ENCODE measurements at regions not wholly inside any gene's neighbourhood (a gene's known extent, or its start where the extent isn't known, plus 50 kb on each side); places are given as distances from the start of the nearest gene placed in this dataset.

- no peaks in the 10 kb centered on the region for H3K36me3 Mint-ChIP-seq (ENCODE audit: low read depth)
- H3K27me3 Mint-ChIP-seq: peaks cover 9% of the 10 kb centered on the region
- H3K4me3 Mint-ChIP-seq: no peak overlapping the region
- no peaks in the 10 kb centered on the region for H3K9me3 Mint-ChIP-seq
- H3K4me1 Mint-ChIP-seq: no peaks in the 10 kb centered on the region
- no peak overlapping the region for H3K27ac Mint-ChIP-seq
- no peak for ATAC-seq (replicated peaks)
Measured at GRCh38 chr12:62130402-62130801, 129.8 kb upstream of the USP15 start.

DNA sequence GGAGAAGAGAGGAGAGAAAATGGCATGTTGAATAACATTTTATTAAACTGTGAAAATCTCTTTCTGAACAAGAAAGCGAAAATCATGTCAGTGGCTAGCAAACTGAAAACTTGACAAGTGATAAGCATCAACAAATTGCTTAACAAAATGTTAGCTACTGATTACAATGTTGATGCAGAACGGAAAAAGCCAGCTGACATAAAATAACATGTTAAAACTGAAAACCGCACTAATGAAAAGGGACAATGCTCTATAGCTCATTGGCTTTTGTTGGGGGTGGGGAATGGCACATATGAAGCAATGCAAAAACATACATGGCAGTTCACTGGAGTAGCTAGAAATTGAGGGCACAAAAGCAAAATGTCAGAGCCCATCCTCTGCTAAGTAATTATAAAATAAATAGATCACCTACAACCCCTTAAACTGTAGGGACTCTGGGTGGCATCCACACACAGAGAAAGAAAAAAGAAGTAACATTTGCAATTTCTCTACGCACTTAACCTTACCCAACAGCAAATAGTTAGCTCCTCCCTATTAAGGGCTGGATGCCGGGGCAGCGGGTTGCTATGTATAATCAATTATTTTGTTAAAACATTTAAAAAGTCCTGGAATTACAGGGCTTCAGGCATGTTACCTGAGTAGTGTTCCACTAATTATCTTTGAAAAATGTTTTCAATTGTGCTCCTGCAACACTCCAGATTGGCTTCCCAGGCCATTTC, 129.2 kb upstream of the USP15 start:
- Mint-ChIP-seq H3K27ac (no peak overlapping the region), H3K4me1 (no peaks in the 10 kb centered on the region), H3K36me3 (ENCODE audit: low read depth) (no peaks in the 10 kb centered on the region), H3K9me3 (no peaks in the 10 kb centered on the region), H3K27me3 (peaks cover 6% of the 10 kb centered on the region), H3K4me3 (no peak overlapping the region)
- ATAC-seq (replicated peaks): no peak

DNA sequence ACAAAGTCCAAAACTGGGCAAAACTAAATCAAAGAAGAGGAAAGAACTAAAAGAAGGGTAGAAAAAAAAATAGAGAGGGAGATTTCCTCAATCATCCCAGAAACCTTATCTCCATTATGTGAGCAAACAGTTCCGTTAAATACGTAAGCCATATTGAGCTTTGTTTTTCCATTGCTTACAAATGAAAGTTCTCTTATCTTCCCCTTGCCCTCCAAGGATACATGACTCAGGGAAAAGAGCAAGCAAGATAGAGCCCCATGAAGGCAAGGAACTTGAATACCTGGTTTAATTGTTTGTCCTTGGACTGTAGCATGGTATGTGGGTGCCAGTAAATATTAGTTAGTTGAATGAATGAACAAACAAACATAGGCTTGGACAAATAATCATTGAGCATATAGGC, 126.8 kb upstream of the USP15 start:
- Mint-ChIP-seq H3K9me3 (no peaks in the 10 kb centered on the region), H3K36me3 (ENCODE audit: low read depth) (no peaks in the 10 kb centered on the region), H3K4me1 (no peaks in the 10 kb centered on the region), H3K4me3 (no peak overlapping the region), H3K27me3 (peaks cover 2% of the 10 kb centered on the region), H3K27ac (no peak overlapping the region)
- no peak for ATAC-seq (replicated peaks)

DNA sequence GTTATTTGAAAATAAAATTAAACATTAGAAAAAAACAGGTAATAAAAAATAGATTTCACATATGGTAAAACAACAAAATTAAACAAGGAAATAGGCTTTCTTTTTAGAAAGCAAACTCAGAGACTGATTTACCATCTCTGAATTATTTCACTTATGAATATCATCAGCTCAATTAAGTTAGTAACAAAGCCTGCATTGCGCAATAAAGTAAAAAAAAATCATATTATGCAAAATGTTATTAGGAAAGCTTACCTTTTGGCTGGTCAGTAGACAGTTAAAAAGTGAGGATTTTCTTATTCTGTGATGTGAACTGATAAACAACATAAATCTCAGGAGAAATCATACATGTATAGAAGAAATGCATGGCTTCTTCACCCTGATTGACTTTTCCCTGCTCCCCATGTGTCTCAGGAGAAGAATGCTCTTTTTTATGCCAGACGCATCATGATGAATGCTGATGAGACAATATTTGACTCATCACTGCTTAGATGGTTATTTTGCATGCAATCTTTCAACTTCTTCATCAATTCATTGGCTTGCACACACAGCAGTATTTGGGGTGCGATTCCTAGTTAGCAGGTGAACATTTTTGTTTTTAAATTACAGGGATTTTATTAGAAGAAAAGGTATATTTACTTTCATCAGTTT, 124.5 kb upstream of the USP15 start:
- Mint-ChIP-seq H3K27me3 (no peaks in the 10 kb centered on the region), H3K36me3 (ENCODE audit: low read depth) (no peaks in the 10 kb centered on the region), H3K4me1 (no peaks in the 10 kb centered on the region), H3K4me3 (no peak overlapping the region), H3K9me3 (no peaks in the 10 kb centered on the region), H3K27ac (no peak overlapping the region)
- no peak for ATAC-seq (replicated peaks)

- Mint-ChIP-seq H3K36me3 (ENCODE audit: low read depth) (no peaks in the 10 kb centered on the region), H3K27ac (no peak overlapping the region), H3K9me3 (no peaks in the 10 kb centered on the region), H3K4me3 (no peak overlapping the region), H3K4me1 (no peaks in the 10 kb centered on the region), H3K27me3 (no peaks in the 10 kb centered on the region)
- no peak for ATAC-seq (replicated peaks)
Measured at GRCh38 chr12:62136496-62136895, 123.7 kb upstream of the USP15 start.

DNA sequence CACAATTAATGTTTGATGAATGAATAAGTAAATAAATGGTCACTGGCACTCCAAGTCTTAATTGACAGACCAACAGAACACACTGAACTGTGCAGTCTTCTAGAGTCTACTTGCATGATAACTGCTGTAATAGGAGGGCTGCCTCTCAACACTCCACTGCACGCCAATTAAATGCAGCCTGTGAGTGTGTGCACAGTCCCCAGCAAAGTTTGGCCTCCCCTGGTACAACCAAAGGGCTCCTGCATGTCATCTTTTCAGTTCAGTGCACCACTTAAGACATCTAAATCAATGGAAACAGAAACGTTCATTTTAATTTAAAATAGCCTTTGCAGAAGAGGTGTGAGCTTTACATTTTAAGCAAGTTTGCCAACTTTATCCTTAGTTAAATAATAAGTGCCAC, 121.7 kb upstream of the USP15 start:
- no peak for ATAC-seq (replicated peaks)
- Mint-ChIP-seq H3K9me3 (no peaks in the 10 kb centered on the region), H3K27me3 (no peaks in the 10 kb centered on the region), H3K4me1 (no peaks in the 10 kb centered on the region), H3K4me3 (no peak overlapping the region), H3K36me3 (ENCODE audit: low read depth) (no peaks in the 10 kb centered on the region), H3K27ac (no peak overlapping the region)

DNA sequence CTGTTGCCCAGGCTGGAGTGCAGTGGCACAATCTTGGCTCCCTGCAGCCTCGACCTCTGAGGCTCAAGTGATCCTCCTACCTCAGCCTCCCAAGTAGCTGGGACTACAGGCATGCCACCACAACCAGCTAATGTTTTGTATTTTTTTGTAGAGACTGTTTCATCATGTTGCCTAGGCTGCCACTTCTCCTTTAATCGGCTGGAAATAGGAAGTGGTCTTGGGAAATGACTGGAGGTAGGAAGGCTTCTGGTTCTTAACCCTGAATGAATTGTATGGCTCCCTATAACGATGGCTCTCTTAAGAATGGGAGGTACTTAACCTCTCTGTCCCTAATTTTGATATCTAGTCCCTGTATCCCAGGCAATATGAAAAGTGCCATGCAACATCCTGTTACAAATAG, 113.9 kb upstream of the USP15 start:
- Mint-ChIP-seq H3K27me3 (peaks cover 5% of the 10 kb centered on the region), H3K27ac (no peak overlapping the region), H3K9me3 (no peaks in the 10 kb centered on the region), H3K4me3 (no peak overlapping the region), H3K4me1 (no peaks in the 10 kb centered on the region), H3K36me3 (ENCODE audit: low read depth) (no peaks in the 10 kb centered on the region)
- no peak for ATAC-seq (replicated peaks)

- Mint-ChIP-seq H3K27me3 (peaks cover 8% of the 10 kb centered on the region), H3K36me3 (ENCODE audit: low read depth) (no peaks in the 10 kb centered on the region), H3K27ac (no peak overlapping the region), H3K9me3 (no peaks in the 10 kb centered on the region), H3K4me3 (no peak overlapping the region), H3K4me1 (no peaks in the 10 kb centered on the region)
- no peak for ATAC-seq (replicated peaks)
Measured at GRCh38 chr12:62158013-62158412, 102.2 kb upstream of the USP15 start.

- Mint-ChIP-seq H3K27ac (no peak overlapping the region), H3K4me3 (no peak overlapping the region), H3K27me3 (peaks cover 8% of the 10 kb centered on the region), H3K36me3 (ENCODE audit: low read depth) (no peaks in the 10 kb centered on the region), H3K9me3 (no peaks in the 10 kb centered on the region), H3K4me1 (no peaks in the 10 kb centered on the region)
- no peak for ATAC-seq (replicated peaks)
Measured at GRCh38 chr12:62158461-62159360, 101.5 kb upstream of the USP15 start.

- Mint-ChIP-seq H3K27me3 (peaks cover 22% of the 10 kb centered on the region), H3K4me1 (no peaks in the 10 kb centered on the region), H3K36me3 (ENCODE audit: low read depth) (no peaks in the 10 kb centered on the region), H3K27ac (no peak overlapping the region), H3K9me3 (no peaks in the 10 kb centered on the region), H3K4me3 (no peak overlapping the region)
- no peak for ATAC-seq (replicated peaks)
Measured at GRCh38 chr12:62162214-62162613, 98.0 kb upstream of the USP15 start.

GRCh38 chr12:62163368-62163767, 96.8 kb upstream of the USP15 start:
- H3K36me3 Mint-ChIP-seq (ENCODE audit: low read depth): no peaks in the 10 kb centered on the region
- peaks cover 22% of the 10 kb centered on the region for H3K27me3 Mint-ChIP-seq
- ATAC-seq (replicated peaks): no peak
- no peak overlapping the region for H3K27ac Mint-ChIP-seq
- no peaks in the 10 kb centered on the region for H3K4me1 Mint-ChIP-seq
- H3K4me3 Mint-ChIP-seq: no peak overlapping the region
- no peaks in the 10 kb centered on the region for H3K9me3 Mint-ChIP-seq

DNA sequence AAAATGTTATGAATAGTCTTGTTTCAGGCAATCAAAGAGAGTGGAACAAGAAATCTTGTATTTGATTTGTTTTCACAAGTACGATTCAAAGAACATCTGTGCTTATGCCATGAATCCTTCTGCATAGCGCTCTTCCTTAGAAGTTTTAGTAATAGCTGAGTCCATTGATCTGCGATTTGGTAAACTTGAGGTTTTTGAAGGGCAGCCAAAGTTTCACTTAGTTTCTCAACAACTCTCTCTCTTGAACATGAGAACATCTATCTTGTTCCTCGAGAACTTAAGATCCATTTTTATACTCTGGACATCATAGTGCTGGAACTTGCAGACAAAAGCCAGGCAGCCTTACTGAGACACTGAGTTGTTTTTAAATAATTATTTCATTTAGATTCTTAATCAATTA, 96.2 kb upstream of the USP15 start:
- H3K36me3 Mint-ChIP-seq (ENCODE audit: low read depth): no peaks in the 10 kb centered on the region
- H3K27me3 Mint-ChIP-seq: peaks cover 22% of the 10 kb centered on the region
- no peaks in the 10 kb centered on the region for H3K4me1 Mint-ChIP-seq
- H3K27ac Mint-ChIP-seq: no peak overlapping the region
- no peak for ATAC-seq (replicated peaks)
- H3K4me3 Mint-ChIP-seq: no peak overlapping the region
- H3K9me3 Mint-ChIP-seq: no peaks in the 10 kb centered on the region

GRCh38 chr12:62166525-62166924, 93.7 kb upstream of the USP15 start:
- Mint-ChIP-seq H3K4me3 (no peak overlapping the region), H3K4me1 (no peaks in the 10 kb centered on the region), H3K27ac (no peak overlapping the region), H3K9me3 (no peaks in the 10 kb centered on the region), H3K27me3 (peaks cover 21% of the 10 kb centered on the region), H3K36me3 (ENCODE audit: low read depth) (no peaks in the 10 kb centered on the region)
- no peak for ATAC-seq (replicated peaks)

GRCh38 chr12:62168411-62168810, 91.8 kb upstream of the USP15 start:
- H3K27ac Mint-ChIP-seq: no peak overlapping the region

DNA sequence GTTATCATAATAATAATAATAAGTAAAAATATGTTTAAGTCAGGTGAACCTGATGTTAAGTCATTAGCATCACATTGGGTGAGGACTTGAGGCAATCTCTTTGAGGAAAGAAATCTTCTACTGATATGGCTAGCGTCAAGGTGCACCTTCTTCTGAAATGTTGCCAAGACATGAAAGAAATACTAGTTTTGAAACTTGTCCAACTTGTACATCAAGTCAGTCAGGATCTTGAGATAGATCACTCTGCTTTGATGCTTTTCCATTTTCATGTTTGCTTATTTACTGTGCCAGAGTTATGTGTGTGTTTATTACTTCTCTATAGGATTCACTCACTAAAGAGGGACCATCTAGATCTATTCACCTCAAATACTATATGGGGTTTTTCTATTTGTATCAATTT, 90.0 kb upstream of the USP15 start:
- no peaks in the 10 kb centered on the region for H3K4me1 Mint-ChIP-seq
- H3K27me3 Mint-ChIP-seq: peaks cover 15% of the 10 kb centered on the region
- no peak overlapping the region for H3K4me3 Mint-ChIP-seq
- H3K36me3 Mint-ChIP-seq (ENCODE audit: low read depth): no peaks in the 10 kb centered on the region
- no peak overlapping the region for H3K27ac Mint-ChIP-seq
- H3K9me3 Mint-ChIP-seq: no peaks in the 10 kb centered on the region
- ATAC-seq (replicated peaks): no peak

More at GRCh38 chr12:62168411-62168810, 91.8 kb upstream of the USP15 start:
- H3K9me3 Mint-ChIP-seq: no peaks in the 10 kb centered on the region
- no peak overlapping the region for H3K4me3 Mint-ChIP-seq
- peaks cover 18% of the 10 kb centered on the region for H3K27me3 Mint-ChIP-seq
- H3K36me3 Mint-ChIP-seq (ENCODE audit: low read depth): no peaks in the 10 kb centered on the region
- no peak for ATAC-seq (replicated peaks)
- H3K4me1 Mint-ChIP-seq: no peaks in the 10 kb centered on the region

Data from activated T-helper 17 cell treated with anti-CD3 and anti-CD28 coated beads, Interleukin-2, amount 50 U/mL, for 72 hours (primary cell).